ENCODE measurements at regions not wholly inside any gene's neighbourhood (a gene's known extent, or its start where the extent isn't known, plus 50 kb on each side); places are given as distances from the start of the nearest gene placed in this dataset.
"Not testable (repeated sequence)": the region's sequence is repeated elsewhere in the genome, so short reads cannot be mapped to it uniquely, and the experiment has no call there.

DNA sequence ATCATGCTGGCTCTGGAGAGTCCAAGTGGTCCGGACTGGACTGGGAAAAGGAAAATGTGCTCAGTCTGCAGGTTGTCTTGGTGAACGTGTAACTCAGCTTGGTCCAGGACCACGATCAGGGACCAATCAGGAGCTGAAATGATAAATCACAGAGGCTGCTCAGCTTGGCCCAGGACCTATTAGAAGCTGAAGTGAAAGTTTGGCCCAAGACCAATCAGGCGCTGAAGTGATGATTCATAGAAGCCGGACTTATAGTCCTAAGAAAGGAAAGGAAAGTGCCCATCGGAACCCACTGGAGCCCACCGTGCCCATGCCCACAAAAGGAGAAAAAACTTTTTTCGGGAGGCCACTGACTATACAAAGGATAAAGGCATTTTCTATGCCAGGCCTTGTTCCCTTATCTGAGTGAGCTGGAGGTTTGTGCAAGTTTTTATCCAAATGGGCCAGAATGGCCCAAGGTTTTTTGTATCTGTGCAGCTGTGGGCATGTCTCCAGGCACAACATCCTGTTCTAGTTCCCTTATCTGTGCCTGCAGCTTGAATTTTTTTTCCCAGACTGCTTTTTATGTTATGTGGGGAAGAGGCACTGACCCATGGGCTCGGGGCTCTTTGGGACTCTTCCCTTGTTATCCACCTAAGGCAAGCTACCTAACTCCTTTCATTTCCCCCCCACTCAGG lies 194.4 kb downstream of the FAM133A start:
- DNase-seq (ENCODE audit: low read depth in 2 of 2) = peak in 1 of 2 donors; percentile 60

DNA sequence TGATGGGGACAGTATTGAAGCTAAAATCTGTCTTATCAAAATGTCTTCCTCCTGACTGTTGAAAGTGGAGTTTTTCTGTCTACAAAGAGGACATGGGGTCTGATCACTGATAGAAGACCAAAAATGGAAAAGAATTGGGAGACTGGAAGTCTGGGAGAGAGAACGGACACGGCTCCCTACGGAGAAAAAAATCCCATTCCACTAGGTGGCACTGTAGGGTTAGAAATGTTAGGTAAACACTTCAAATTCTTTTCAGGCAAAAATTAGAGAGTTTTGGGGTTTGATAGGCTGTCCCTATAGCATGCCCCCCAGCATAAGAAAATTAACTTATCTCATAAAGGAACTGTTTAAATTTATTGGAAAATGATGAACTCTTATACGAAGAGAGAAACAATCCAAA lies 200.5 kb downstream of the FAM133A start:
- DNase-seq (ENCODE audit: low read depth in 2 of 2) = peak in 1 of 2 donors; percentile 15

GRCh38 chrX:93875621-93876282 lies 201.7 kb downstream of the FAM133A start:
- peak in 1 of 2 donors; percentile 11 for DNase-seq (ENCODE audit: low read depth in 2 of 2)

GRCh38 chrX:93921041-93921440 lies 247.0 kb downstream of the FAM133A start:
- not testable (repeated sequence) for DNase-seq (ENCODE audit: low read depth in 2 of 2)

DNA sequence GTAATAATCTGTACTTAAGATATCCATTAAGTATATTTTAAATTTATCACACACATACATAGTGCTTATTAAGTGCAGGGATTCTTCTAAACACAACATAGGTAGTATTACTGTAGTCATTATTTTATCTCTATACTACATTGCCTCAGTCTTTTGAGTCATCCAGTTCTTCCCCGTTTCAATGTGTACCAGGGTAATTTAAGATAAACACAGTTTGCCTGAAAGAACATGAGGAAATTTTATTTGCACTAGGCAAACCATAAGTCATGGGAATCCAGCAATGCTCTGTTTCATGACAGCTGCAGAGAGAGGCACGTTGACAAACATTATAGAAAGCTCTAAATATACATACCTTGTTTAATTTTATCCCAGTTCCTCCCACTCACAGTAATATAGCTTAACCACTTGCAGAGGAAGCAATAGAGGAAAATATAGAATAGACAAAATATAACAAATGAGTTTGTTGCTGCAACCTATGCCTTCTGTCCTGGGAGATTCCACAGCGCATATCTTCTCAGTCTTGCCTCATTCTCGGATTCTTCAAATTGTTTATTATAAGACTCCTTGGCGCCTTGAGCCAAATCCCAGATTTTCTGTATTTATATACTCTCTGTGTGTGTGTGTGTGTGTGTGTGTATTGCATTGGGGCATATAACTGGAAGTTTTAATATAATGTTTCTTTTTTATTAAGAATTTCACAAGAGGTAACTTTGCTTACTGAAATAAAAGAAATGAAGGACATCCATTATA lies 258.6 kb downstream of the FAM133A start:
- DNase-seq (ENCODE audit: low read depth in 2 of 2) = no peak

- DNase-seq (ENCODE audit: low read depth in 2 of 2) = no peak
These were observed 303.6 kb downstream of the FAM133A start for GRCh38 chrX:93977641-93978040.

DNA sequence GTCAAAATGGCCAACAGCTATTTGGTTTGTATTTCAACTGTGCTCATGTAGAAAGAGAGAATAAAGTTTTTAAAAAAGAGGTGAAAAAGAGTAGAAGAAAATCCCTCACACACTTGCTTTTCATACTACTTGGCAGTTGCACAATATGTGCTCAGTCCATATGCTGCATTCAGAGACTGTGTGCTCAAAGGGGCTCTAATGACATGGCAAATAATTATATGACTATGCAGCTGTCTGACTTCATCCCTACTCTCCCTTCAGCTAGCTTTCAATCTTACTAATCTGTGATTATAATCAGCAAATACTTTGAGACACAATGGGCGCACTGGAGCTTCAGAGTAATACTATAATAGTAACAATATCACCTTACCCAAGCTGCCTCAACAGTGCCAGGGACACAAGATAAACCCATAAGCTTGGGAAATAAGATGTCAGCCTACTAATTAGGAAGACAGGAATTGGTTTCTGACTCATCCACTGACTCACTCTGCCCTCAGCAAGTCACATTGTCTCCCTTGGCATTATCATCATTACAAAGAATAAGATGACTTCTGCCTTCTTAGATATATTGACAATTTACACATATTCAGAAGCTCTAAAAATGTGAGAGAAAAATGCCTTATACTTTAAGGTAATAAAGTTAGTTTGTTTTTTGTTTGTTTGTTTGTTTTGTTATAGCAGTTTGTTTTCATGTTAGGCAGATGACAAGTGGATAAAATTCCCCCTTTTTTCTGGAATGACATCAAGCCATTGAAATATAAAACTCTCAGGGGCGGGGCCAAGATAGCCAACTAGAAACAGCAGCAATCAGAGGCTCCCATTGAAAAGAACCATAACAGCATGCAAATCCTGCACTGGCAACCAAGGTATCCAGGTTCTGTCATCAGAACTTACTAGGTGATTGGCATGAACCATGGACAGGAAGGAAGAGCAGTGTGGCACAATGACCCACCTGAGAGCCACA lies 311.6 kb downstream of the FAM133A start:
- no peak for DNase-seq (ENCODE audit: low read depth in 2 of 2)
